ENCODE measurements at regions not wholly inside any gene's neighbourhood (a gene's known extent, or its start where the extent isn't known, plus 50 kb on each side); places are given as distances from the start of the nearest gene placed in this dataset.

- FAIRE-seq (no peak), DNase-seq (ENCODE audit: low read depth, low spot score) (no peak)
- no peak overlapping the region for H3K4me3 ChIP-seq (replicated peaks in 1 of 3; ENCODE audit: insufficient read depth in 1 of 3, low read depth in 1 of 3, low read length in 3 of 3)
- dilution Hi-C loops (cut with MboI; ENCODE audit: extremely low pct_ligation_motif_present, low sequenced_read_pairs) = no loop called here
- H3K9me1 ChIP-seq (replicated peaks; ENCODE audit: control insufficient read depth, extremely low read depth, insufficient read depth, low read length) = no peaks in the 10 kb centered on the region
- POLR2A ChIA-PET = no interaction called here
- H3K9me3 ChIP-seq (replicated peaks; ENCODE audit: control insufficient read depth, insufficient read depth, low read length) = no peaks in the 10 kb centered on the region
- no peak overlapping the region for H3K27ac ChIP-seq (ENCODE audit: insufficient read depth, low read depth, low read length)
- H3K36me3 ChIP-seq (ENCODE audit: control insufficient read depth in 2 of 2, extremely low read depth in 1 of 2, insufficient read depth in 2 of 2, low read length in 2 of 2) = no peaks in the 10 kb centered on the region
- CTCF ChIA-PET = no interaction called here
- H3K4me2 ChIP-seq (ENCODE audit: insufficient read depth, low read length) = no peak overlapping the region
- H2AFZ ChIP-seq (ENCODE audit: low read depth, low read length) = no peak overlapping the region
- H3K4me1 ChIP-seq (ENCODE audit: control insufficient read depth, extremely low read depth, insufficient read depth, low read length) = no peaks in the 10 kb centered on the region
- H4K20me1 ChIP-seq (replicated peaks; ENCODE audit: control insufficient read depth, extremely low read depth, insufficient read depth, low read length) = no peaks in the 10 kb centered on the region
- intact Hi-C loops (cut with micrococcal nuclease) = no loop called here
- no peaks in the 10 kb centered on the region for H3K79me2 ChIP-seq (ENCODE audit: control insufficient read depth, insufficient read depth, low read length)
- no peak overlapping the region for H3K9ac ChIP-seq (replicated peaks; ENCODE audit: extremely low read depth, insufficient read depth, low read length)
- no peaks in the 10 kb centered on the region for H3K27me3 ChIP-seq (ENCODE audit: control insufficient read depth in 2 of 2, insufficient read depth in 2 of 2, low read length in 2 of 2)
- BruUV-seq (replicated peaks) = no TSS peak
- TF ChIP-seq GATA2 (IDR thresholded peaks at IDR 0.05; ENCODE audit: insufficient read depth, insufficient read length, low read depth, low read length) (no peak), POLR2AphosphoS5 (IDR thresholded peaks at IDR 0.05; ENCODE audit: insufficient read depth, low read depth, low read length) (no peak), JUN (IDR thresholded peaks at IDR 0.05; ENCODE audit: borderline replicate concordance, insufficient read depth, insufficient read length, low read depth) (no peak), MAX (IDR thresholded peaks at IDR 0.05; ENCODE audit: insufficient read depth, insufficient read length) (no peak), POLR2A (IDR thresholded peaks at IDR 0.05; ENCODE audit: low read depth, low read length) (no peak), FOS (IDR thresholded peaks at IDR 0.05; ENCODE audit: borderline replicate concordance, insufficient read depth, low read length) (no peak), EZH2 (IDR thresholded peaks at IDR 0.05; ENCODE audit: borderline replicate concordance, low read depth, low read length, severe bottlenecking) (no peak), MYC (IDR thresholded peaks at IDR 0.05; ENCODE audit: low read depth, low read length) (no peak), CTCF (IDR thresholded peaks at IDR 0.05; ENCODE audit: extremely low read depth in 1 of 2, insufficient read depth in 1 of 2, low read depth in 1 of 2, low read length in 2 of 2) (no peak)
Observed at GRCh38 chr15:61299075-61299763, 70.1 kb upstream of the RORA start.
